Anterior cingulate cortex (tissue), 58 donors: ENCODE measurements at regions not wholly inside any gene's neighbourhood (a gene's known extent, or its start where the extent isn't known, plus 50 kb on each side); places are given as distances from the start of the nearest gene placed in this dataset.

Experiments used
- DNase-seq, 58 donors: peaks; one replicate each; lab custom pipeline; 2025; lab: John Stamatoyannopoulos, UW

DNA sequence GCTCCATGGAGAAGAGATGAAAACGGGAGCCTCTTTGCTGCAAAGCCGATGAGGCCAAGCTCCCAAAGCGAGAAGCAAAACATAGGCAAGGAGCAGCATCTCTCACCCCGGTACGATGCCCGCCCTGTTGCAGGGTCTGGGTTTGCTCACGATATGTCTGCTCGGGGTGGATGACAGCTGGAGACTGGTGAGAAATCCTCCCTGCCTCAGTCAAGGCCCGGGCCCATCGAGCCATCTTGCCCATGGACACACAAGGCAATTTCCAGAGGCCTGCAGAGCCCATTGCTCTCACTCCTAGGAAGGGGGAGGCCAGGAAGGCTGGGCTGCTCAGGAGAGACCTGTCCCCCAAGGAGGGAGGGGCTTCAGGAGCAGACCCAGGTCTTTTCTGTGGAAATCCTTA lies 391.7 kb upstream of the SHH start:
- DNase-seq, result no peak

DNA sequence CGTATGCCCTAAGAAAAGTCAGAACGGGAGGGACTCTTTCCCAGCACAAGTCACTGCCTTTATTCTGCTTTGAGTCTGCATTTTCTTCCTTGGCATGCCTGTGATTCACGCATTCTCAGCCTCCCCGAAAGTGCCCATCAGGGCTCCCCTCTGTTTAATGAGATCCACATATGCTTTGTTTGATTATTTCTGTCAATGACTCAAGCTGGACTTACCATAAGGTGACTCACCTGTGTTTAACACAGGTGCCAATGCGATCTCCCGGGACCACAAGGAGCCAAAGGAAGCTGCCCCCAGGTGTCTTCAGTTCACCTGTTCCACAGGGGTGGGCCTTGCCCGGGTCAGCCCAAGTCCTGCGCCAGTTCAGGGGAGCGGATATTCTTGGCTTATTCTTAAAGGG lies 386.0 kb upstream of the SHH start:
- no peak for DNase-seq

DNA sequence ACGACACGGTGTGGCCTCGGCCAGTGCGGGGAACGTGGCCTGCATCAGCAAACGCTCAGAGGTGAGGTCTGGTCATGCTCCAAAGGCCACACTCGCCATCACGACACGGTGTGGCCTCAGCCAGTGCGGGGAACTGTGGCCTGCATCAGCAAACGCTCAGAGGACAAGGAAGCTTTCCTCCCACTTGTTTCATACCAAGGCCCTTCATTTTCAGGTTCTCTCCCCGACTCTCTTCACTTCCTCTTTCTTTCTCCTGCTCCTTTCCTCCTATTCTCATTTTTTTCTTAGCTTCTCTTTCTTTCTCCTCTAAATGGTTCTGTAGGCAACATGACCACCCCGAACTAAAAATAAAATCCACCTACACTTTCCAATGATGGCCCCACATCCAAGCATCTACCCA lies 384.4 kb upstream of the SHH start:
- DNase-seq, result no peak

DNA sequence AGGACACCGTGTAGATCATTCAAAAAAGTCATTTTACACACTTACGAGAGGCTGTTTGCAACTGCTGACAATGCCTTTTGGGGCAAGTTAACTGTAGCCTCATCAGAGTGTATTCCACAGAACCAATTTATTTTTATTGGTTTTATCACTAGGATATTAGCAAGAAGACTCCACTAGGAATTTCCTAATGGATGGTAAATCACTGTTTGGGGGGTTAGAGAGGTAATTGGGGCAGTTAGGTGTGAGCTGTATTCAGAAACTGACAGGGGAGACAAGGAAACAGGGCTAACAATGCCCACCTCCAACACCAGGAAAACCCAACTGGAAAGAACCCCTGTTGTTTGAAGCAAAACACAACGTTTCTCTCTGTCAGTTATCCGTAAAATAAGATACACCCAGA lies 383.0 kb upstream of the SHH start:
- DNase-seq, result no peak

DNA sequence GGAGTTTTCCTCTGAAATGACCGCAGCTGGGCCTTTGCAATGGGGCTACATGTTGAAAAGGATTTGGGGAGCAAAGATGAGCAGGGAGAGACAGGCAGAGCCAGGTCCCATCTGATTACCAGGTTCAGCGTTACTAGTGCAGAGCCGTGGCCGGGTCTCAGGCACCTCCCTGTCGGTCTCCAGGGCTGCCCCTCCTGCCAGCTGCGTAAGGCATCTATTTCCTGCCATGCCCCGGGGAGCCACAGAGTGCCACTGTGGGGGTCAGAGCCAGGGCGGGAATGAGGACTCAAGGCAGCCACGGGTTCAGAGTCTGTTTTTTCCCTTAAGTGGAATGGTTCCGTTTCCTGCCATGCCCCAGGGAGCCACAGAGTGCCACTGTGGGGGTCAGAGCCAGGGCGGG lies 382.6 kb upstream of the SHH start:
- DNase-seq, result no peak

DNA sequence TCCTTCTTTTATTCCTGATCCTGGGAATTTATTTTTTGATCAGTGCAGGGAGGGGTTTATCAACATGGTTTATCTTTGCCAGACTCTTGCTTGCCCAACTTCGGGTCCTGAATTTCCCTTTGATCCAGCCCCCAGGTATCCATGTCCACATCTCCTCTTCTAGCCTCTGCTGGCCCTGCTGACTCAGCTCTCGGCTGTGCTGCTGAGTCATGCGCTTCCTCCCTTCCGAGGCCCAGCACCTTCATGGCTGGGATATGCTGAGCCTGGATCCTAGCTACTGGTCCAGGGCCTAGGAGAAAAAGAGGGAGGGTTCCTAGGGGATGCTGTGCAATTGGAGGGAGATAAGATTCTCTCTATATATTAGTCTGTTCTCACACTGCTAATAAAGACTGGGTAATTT lies 380.7 kb upstream of the SHH start:
- DNase-seq, result no peak

DNA sequence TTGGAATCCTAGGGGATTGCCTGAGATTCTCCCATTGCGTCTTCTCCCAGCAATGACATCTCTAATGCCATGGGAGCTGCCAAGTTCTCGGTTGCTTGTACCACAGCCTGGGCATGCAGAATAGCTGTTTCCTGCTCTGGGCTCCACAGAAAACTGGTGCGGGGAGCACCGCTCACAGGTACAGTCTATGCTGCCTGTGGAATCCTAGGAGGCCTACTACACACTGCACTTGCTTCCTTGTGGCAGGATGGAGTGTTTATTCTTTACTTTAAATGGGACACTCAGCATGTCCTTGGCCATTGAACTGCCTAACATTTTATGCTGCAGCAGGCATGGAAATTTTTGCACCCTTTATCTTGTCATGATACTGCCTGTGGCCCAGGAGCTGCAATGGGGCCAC lies 378.8 kb upstream of the SHH start:
- no peak for DNase-seq

DNA sequence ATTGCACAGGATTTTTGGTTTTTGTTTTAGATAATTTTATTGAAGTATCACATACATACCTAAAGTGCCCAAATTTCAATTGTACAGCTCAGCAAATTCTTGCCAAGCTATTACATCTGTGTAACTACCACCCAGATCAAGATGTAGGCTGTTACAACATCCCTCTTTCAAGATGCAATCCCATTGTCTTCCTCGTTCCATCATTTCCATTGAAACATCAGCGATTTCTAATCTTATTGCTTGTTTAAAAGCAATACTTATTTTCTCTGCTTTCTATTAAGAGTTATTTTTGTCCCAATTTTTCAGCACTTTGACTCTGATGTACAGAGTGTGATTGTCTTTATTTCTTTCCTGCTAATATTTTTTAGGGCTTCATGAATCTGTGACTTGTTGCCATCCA lies 372.8 kb upstream of the SHH start:
- DNase-seq, result no peak

DNA sequence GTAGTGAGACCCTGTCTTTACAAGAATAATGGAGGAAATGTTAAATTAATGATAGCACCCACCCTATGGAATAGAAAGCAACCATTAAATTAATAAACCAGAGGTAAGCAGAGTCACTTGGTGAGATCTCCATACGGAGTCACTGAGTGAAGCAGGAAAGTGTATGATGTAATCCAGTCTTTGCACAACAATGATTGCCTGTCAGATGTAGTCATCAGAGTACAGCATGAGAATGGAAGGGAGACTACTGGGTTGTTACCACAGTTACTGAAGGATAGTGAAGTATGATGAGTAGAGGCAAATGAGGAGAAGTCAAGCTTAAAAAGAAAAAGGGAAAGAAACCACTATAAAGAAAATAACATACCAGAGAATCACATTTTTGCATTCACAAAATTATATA lies 371.9 kb upstream of the SHH start:
- no peak for DNase-seq

DNA sequence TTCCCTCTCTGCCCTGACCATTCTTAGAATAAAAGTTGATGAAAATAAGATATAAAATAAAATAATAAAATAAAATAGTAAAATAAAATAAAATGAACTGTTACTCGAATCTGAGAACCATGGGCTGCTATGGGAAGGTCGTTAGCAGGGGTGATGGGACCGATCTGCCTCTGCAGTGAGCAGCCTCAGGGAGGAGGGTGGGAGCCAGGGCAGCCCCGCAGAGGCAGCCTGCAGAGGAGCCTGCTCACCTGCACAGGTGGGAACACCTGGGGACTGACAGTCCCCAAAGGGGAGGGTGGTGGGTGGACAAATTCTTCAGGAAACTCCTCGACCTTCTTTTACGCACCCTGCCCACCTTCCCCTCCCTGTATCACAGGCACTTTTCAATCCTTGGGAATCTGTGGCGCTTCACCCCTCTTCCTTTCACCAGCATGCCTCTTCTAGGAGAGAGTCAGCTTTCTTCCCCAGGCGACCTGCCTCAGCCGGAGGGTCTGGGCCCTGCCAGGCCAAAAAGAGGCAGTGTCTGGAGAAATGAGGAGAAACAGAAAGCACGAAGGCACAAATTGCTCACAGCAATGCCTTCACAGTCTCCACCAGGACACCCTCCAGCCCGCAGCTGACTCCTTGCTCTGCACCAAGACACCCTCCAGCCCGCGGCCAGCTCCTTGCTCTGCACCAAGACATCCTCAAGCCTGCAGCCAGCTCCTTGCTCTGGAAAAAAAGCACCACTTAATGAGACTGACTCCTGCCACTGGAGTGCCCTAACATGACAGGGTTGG lies 368.4 kb upstream of the SHH start:
- no peak for DNase-seq

DNA sequence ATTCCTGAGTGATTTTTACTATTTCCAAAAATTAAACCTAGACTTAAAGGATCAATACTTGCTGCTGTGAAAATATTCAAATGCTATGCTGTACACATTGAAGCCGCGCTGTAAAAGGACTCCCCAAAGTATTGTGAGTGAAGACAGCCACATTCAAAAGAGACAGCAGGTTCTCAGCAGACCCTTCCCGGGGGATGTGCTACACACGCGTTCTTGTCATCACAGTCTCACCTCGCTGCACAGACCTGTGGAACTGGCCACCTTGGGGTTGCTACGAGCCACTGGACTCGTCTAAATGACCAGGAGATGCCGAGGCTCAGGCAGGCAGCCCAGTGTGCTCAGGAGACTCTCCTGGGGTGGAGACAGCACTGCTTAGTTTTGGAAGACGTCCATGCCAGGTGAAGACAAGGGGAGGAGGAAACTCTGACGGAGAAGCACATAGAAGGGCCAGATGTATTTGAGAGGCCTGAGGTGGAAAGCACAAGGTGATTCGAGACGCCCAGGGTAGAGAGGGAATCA lies 367.7 kb upstream of the SHH start:
- DNase-seq, result no peak

DNA sequence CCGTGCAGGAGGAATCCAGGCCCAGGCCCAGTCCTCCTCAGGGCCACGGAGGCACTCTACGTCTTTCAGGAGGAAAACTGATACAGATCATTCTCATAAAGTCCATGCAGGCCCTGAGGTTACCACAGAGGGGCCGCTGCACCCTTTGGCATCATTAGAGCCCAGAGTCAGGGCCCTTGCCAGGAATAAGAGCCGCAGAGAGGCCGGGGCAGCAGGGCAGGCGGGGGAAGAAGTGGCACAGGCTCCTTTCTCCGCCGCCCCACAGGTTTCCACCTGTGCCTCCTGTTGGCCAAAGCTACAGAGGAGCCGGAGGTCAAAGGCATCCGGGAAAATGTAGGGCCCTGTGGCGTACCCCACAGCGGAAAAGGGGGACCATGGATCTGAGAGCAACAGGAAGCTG lies 366.6 kb upstream of the SHH start:
- no peak for DNase-seq

DNA sequence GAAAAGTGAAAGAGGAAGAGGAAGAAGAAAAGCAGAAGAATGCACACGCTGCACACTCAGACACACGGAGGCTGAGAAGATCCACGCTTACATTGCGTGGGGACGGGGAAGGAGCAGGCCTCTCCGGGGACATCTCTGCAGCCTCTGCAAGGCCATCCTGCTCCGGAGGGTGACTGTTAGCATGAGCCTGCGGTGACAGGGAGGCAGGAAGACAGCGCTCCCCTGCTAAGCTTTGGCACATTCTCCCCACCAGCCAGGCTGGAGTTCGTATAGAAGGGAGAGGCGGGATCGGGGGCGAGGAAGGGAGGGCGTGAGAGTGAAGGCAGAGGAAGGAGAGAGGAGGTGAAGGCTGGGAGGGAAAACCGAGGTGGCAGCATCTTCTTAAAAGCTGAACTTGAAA lies 366.0 kb upstream of the SHH start:
- DNase-seq, result peak in 4 of 58 donors; percentile 6 to 21 (median 7)

DNA sequence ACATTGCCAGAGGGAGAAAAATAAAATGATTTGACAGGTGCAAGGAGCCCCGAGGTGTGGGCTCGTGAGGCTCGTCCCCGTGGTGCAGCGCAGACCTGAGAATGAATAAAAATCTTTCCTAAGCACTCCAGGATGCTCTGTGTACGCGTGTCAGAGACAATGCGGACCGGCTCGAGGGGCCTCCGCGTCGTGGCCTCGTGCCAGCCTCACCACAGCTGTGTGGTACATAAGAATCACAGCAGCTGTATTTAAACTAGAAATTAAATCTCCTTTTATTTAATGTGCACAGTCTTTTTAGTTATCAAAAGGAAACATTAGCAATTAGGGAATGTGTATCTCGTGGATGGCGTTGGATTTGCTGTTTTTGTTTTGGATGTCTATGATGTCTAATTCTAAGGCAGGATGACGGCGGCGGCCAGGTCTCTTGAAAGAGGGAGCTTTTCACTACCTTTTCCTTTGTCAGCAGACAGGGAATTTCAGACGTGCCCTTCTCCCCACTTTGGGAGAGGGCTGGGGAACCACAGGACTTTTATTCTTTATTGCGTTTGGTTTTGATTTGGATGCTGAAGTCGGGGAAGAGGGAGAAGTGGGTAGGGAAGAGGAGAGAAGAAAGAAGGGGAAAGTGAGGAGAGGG lies 365.3 kb upstream of the SHH start:
- DNase-seq, result no peak

DNA sequence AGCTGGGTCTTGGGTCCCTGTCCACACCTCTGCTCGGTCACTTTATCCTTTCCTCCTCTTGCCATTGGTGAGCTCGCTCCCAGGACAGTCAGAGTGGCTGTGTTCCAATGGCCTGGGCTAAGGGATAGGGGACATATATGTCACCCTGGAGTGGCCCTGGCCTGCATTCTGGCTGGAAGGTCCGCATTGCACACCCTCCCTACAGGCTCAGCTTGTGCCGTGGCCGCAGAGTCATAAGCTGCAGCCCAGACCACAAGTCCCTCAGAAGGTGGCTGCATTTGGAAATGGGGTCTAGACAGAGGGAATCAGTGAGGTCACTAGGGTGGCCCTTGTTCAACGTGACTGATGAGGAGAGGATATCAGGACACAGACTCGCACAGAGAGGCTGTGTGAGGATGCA lies 363.8 kb upstream of the SHH start:
- no peak for DNase-seq

DNA sequence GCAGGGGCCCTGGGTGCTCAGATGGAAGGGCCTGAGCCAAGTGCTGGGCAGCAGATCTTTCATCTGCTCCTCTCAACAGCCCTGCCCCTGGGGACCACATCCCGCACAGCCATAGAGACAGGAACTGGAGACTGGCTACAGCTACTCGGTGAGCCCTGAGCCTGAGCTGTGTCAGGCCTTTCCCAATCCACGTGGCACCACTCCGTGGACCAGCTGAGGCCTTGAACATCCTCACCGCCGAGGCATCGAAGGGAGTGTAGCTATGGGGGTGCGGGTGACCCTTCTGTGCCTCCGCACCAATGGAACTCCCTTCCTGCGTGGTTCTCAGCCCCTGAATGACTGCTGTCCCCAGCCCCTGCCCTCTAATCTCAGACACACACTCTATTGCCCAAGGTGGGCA lies 362.7 kb upstream of the SHH start:
- DNase-seq, result no peak

DNA sequence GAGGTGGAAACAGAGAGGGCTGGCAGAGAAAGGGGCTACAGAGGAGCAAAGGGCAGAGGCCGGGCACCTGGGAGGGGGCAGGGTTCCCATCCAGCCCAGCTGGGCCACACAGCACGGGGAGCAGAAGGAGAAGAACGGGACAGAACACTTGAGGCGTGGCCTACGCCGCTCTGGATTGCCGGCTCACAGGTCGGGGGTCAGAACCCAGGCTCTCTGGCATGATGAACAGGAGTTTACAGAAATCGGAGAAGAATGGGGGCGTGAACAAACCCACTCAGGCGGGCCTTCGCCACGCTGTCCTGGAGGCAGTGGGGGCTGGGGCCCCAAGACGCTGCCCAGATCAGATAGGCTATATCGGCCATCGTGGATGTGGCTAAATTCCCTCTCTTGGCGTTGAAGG lies 362.2 kb upstream of the SHH start:
- DNase-seq, result no peak

DNA sequence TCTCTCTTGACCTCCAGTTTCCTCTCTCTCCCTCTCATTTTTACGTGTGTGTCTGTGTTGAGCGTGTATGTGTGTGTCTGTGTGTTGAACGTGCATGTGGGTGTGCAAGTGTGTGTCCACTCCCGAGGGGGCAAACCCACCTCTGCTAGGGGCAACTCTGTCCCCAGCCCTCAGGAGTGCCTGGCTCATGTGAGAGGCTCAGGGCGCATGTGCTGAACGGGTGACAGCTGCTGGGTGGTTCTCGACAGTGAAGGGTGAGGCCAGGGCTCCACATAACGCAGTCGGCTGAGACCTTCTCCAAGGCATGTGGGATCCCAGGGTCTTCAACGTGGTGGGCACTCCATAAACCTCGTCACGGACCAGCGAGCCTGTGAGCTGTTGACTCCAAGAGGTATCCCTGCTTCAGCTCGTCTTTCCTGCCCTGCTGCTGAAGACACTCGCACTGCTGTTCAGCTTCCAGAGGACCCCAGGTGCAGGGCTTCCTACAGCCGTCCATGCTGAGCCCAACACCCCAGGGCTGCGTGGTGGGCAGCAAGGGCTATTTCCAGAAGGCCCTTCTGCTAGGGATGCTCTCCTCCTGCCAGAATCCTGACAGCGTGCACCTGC lies 361.6 kb upstream of the SHH start:
- DNase-seq, result no peak

DNA sequence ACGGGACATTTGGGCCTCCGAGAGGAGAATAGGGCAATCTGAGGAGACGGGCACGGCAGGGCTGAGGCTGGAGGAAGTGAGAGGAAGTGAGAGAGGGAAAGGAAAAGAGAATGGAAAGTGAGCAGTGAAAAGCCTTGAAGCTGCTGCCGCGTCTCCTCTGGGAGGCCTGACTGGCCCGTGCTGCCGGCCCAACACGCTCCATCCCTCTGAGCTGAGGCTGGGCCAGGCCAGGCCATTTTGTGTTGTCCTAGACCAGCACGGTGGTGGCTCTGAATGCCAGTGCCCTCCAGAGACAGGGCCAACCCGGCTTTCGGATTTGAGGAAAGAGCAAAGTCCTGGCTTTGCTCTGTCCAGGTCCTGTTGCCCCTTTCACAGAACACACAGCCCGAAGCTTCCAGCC lies 361.1 kb upstream of the SHH start:
- DNase-seq, result no peak

DNA sequence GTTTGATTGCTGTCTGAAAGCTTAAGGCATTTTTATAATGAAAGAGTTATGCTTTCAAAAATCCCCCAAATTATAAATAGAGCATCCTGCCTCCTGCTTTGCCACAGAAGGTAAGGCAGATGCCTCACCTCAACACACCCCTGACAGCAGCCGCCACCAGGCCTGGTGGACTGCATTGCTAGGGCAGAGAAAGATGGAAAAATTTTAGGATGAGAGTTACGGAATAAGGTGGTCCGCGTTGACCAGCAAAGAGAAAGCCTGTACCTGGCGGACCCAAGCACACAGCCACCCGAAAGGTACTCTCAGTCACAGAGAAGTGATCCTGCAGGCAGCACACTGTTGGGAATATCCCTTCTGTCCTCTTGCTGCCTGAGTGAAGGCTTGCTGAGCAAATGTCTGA lies 360.4 kb upstream of the SHH start:
- DNase-seq, result no peak

DNA sequence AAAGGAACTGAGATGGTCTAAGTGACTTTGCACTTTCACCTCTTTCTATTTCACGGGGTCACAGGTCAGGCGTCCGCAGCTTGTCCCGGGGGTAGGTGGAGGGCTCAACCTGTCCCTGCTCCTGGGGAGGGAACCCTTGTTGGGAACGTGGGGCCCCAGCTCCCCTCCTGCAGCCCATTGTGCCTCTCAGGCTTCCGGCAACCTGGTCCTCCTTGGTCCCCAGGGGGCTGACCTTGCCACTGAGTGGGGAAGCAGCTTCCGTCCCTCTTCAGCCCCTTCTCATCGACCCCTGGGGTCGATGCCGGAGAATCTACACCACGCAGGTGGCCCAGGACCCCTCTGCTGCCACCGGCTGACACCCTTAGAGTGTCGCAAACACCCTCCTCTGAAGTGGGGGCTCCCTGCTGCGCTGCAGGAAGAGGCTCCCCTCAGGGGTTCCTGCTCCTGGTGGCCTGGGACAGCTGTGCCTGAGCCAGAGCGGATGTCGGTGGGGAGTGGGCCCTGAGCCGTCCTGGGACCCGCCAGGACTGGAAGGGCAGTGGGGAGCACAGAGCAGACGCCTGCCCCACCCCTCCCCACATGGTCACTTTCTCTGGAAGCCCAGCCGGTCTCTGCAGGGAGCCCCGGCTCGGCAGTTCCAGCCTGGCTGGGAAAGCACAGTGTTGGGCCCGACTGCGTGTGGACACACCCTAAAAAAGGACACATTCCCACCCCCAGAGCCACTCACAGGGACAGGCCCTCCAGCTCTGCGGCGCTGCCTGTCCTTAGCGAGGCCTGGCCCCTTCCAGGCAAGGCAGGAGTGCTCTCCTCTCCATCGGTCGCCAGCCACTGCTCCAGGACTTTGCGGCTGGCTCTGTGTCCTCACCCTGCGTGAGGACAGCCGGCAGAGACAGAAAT lies 357.5 kb upstream of the SHH start:
- DNase-seq, result no peak
